OCI-LY3 (cell line): ENCODE measurements at regions not wholly inside any gene's neighbourhood (a gene's known extent, or its start where the extent isn't known, plus 50 kb on each side); places are given as distances from the start of the nearest gene placed in this dataset.

Experiments
- H2AFZ ChIP-seq: fragments of 200-600, 300-600 bp; shearing (Covaris generic); 2 replicates; pipeline ENCODE4 v1.6.0; 2014; ENCODE audit warnings: antibody characterized with exemption, low read depth, low read length
- H3K27ac ChIP-seq: fragments of 200-600, 300-600 bp; sonication (generic); 2 replicates; pipeline ENCODE4 v1.5.1; 2014; ENCODE audit warnings: mild to moderate bottlenecking, low read length, moderate library complexity, mixed read lengths
- H3K27me3 ChIP-seq: fragments of 200-600, 300-600 bp; sonication (generic); 2 replicates; pipeline ENCODE4 v1.6.1; 2014; ENCODE audit warnings: low read depth, low read length, mixed read lengths
- H3K36me3 ChIP-seq: fragments of 200-600, 300-600 bp; sonication (generic); replicated peaks from 2 replicates; pipeline ENCODE3; 2014; ENCODE audit warnings: low read depth, low read length, mixed read lengths
- H3K4me1 ChIP-seq: fragments of 300-600, 200-600 bp; sonication (generic); 2 replicates; pipeline ENCODE4 v1.6.1; 2014; ENCODE audit warnings: low read length, mixed read lengths
- H3K4me2 ChIP-seq: fragments of 200-600, 300-600 bp; sonication (generic); 2 replicates; pipeline ENCODE4 v1.6.1; 2014; ENCODE audit warnings: low read length, mixed read lengths
- H3K4me3 ChIP-seq: fragments of 300-600, 200-600 bp; sonication (generic); 2 replicates; pipeline ENCODE4 v1.5.1; 2014; ENCODE audit warnings: antibody characterized with exemption, mild to moderate bottlenecking, low read length, moderate library complexity
- H3K79me2 ChIP-seq: fragments of 300-600, 200-600 bp; shearing (Covaris generic); 2 replicates; pipeline ENCODE4 v1.6.1; 2014; ENCODE audit warnings: mild to moderate bottlenecking, low read length, mixed read lengths
- H3K9ac ChIP-seq: fragments of 300-600, 200-600 bp; shearing (Covaris generic); 2 replicates; pipeline ENCODE4 v1.6.0; 2014; ENCODE audit warnings: mild to moderate bottlenecking, low read length, moderate library complexity
- H3K9me3 ChIP-seq: fragments of 200-600, 300-600 bp; shearing (Covaris generic); 2 replicates; pipeline ENCODE4 v1.6.1; 2014; ENCODE audit warnings: low read length, mixed read lengths; ENCODE audit not compliant: insufficient read depth
- H4K20me1 ChIP-seq: fragments of 200-600, 300-600 bp; sonication (generic); 2 replicates; pipeline ENCODE4 v1.6.1; 2016; ENCODE audit warnings: low read length, mixed read lengths; ENCODE audit not compliant: insufficient read depth
- CTCF ChIP-seq: fragments of 200-600, 300-600 bp; sonication (generic); IDR thresholded peaks from 2 replicates; pipeline ENCODE4 v1.5.1; 2014; ENCODE audit warnings: antibody characterized with exemption, low read length, low read depth
- EZH2phosphoT487 ChIP-seq: fragments of 200-600 bp; shearing (Covaris generic); IDR thresholded peaks from 2 replicates; pipeline ENCODE4 v1.6.1; 2018; ENCODE audit warnings: antibody characterized with exemption, mixed run types, low read depth

DNA sequence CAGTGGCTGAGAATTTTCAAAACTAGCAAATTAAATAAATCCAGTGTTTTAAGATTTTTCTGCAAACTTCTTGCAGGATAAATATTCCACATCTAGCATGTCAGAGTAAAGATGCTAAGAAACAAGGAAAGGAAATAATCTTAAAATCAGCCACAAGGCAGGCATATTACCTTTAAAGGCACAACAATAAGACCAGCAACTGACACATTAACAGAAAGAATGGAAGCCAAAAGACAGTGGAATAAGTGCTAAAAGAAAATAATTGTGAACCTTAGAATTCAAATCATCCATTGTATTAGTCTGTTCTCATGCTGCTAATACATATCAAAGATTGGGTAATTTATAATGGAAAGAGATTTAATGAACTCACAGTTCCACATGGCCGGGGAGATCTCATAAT is 132.4 kb downstream of the FAR1 start:
- no peaks in the 10 kb centered on the region for H3K4me1 ChIP-seq
- H3K36me3 ChIP-seq = no peaks in the 10 kb centered on the region
- no peaks in the 10 kb centered on the region for H3K79me2 ChIP-seq
- no peaks in the 10 kb centered on the region for H4K20me1 ChIP-seq
- H2AFZ ChIP-seq = no peak overlapping the region
- H3K27me3 ChIP-seq = no peaks in the 10 kb centered on the region
- no peak overlapping the region for H3K9ac ChIP-seq
- no peak overlapping the region for H3K27ac ChIP-seq
- no peak overlapping the region for H3K4me3 ChIP-seq
- no peaks in the 10 kb centered on the region for H3K9me3 ChIP-seq
- no peak overlapping the region for H3K4me2 ChIP-seq
- no peak for TF ChIP-seq CTCF
- TF ChIP-seq EZH2phosphoT487 = no peak

DNA sequence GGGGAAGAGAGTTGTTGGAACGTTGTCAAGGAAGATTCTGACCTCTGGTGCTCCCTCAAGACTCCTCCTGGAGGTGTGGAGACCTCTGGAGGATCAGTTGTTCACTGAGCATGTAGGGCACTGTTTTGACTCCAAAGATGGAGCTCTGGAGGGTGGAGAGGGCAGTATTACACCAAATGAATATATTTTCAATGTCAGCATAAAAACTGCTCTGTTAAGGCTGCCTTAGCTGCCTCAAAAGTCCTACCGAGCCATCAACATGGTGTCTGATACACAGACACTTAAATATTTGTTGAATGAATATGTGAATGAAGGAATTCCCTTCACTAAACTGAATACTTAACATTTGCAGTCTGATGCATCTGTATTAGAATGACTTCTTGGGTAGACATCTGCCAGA is 144.2 kb upstream of the SPON1 start:
- no peak overlapping the region for H3K9ac ChIP-seq
- H3K79me2 ChIP-seq = no peaks in the 10 kb centered on the region
- no peaks in the 10 kb centered on the region for H3K36me3 ChIP-seq
- no peaks in the 10 kb centered on the region for H3K9me3 ChIP-seq
- no peaks in the 10 kb centered on the region for H3K27me3 ChIP-seq
- TF ChIP-seq CTCF (no peak), EZH2phosphoT487 (no peak)
- no peak overlapping the region for H3K4me3 ChIP-seq
- 0 out of 2 replicates have a peak, but pooled peaks cover 3% of the 10 kb centered on the region for H3K4me1 ChIP-seq
- H4K20me1 ChIP-seq = no peaks in the 10 kb centered on the region
- no peak overlapping the region for H3K27ac ChIP-seq
- no peak overlapping the region for H3K4me2 ChIP-seq
- H2AFZ ChIP-seq = no peak overlapping the region

- Histone ChIP-seq H3K9ac (no peak overlapping the region), H4K20me1 (no peaks in the 10 kb centered on the region), H3K4me3 (no peak overlapping the region), H3K4me1 (no peaks in the 10 kb centered on the region), H3K36me3 (no peaks in the 10 kb centered on the region), H3K4me2 (no peak overlapping the region), H3K27me3 (no peaks in the 10 kb centered on the region), H3K79me2 (no peaks in the 10 kb centered on the region), H3K27ac (no peak overlapping the region), H2AFZ (no peak overlapping the region), H3K9me3 (no peaks in the 10 kb centered on the region)
- TF ChIP-seq CTCF = no peak
- no peak for TF ChIP-seq EZH2phosphoT487
Observed at GRCh38 chr11:13826505-13827278, 135.8 kb upstream of the SPON1 start.

DNA sequence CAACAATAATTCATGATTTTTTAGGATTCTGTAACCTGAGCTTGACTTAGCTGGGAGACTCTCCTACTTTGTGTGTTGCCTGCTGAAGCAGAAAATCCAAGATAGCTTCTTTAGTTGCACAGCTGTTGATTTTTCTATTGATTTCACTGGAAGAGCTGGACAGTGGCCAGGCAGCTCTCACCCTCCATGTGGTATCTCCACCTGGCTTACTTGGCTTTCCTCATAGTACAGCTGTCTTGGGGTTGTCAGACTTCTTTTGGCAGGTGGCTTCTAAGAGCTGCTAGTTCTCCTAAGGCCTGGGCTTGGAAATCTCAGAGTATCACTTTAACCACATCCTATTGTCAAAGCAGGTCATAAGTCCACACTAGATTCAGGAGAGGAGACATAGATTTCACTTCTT is 130.8 kb upstream of the SPON1 start:
- Histone ChIP-seq H3K27ac (no peak overlapping the region), H3K4me1 (no peaks in the 10 kb centered on the region), H3K4me3 (no peak overlapping the region), H3K9ac (no peak overlapping the region), H2AFZ (no peak overlapping the region), H3K9me3 (no peaks in the 10 kb centered on the region), H3K27me3 (no peaks in the 10 kb centered on the region), H3K36me3 (no peaks in the 10 kb centered on the region), H3K4me2 (no peak overlapping the region), H3K79me2 (no peaks in the 10 kb centered on the region), H4K20me1 (no peaks in the 10 kb centered on the region)
- TF ChIP-seq EZH2phosphoT487 (no peak), CTCF (no peak)
